Smooth muscle cell (in vitro differentiated cells): ENCODE measurements at regions not wholly inside any gene's neighbourhood (a gene's known extent, or its start where the extent isn't known, plus 50 kb on each side); places are given as distances from the start of the nearest gene placed in this dataset.

ENCODE experiments used
- DNase-seq: peaks from one replicate; lab custom pipeline; 2025; ENCODE audit not compliant: unreplicated experiment; lab: John Stamatoyannopoulos, UW
- H2AFZ ChIP-seq: fragments of 200-600 bp; sonication (generic); 2 replicates; pipeline ENCODE4 v1.6.0; 2016; ENCODE audit warnings: antibody characterized with exemption, low read depth, mild to moderate bottlenecking
- H3F3A ChIP-seq: fragments of 200-600 bp; sonication (generic); 2 replicates; pipeline ENCODE4 v1.6.0; 2017; ENCODE audit warnings: antibody characterized with exemption, low read depth
- H3K27ac ChIP-seq: fragments of 200-600 bp; sonication (generic); 2 replicates; pipeline ENCODE4 v1.5.1; 2016; ENCODE audit warnings: low read depth, mild to moderate bottlenecking
- H3K27me3 ChIP-seq: fragments of 200-600 bp; sonication (generic); 2 replicates; pipeline ENCODE4 v1.6.1; 2016; ENCODE audit warnings: low read depth, mild to moderate bottlenecking
- H3K36me3 ChIP-seq: fragments of 200-600 bp; sonication (generic); 2 replicates; pipeline ENCODE4 v1.5.1; 2016; ENCODE audit warnings: low read depth
- H3K4me1 ChIP-seq: fragments of 200-600 bp; sonication (generic); 2 replicates; pipeline ENCODE4 v1.5.1; 2016; ENCODE audit warnings: low read depth
- H3K4me2 ChIP-seq: fragments of 200-600 bp; sonication (generic); 2 replicates; pipeline ENCODE4 v1.6.0; 2016; ENCODE audit warnings: mild to moderate bottlenecking
- H3K4me3 ChIP-seq: fragments of 200-600 bp; sonication (generic); 2 replicates; pipeline ENCODE4 v1.5.1; 2016; ENCODE audit warnings: mild to moderate bottlenecking
- H3K79me2 ChIP-seq: fragments of 200-600 bp; sonication (generic); 2 replicates; pipeline ENCODE4 v1.6.0; 2016; ENCODE audit warnings: low read depth, mild to moderate bottlenecking
- H3K9ac ChIP-seq: fragments of 200-600 bp; sonication (generic); 2 replicates; pipeline ENCODE4 v1.6.0; 2016; ENCODE audit warnings: low read depth
- H3K9me3 ChIP-seq: fragments of 200-600 bp; sonication (generic); replicated peaks from 2 replicates; pipeline ENCODE4 v1.5.1; 2016; ENCODE audit warnings: low read depth
- H4K20me1 ChIP-seq: fragments of 200-600 bp; sonication (generic); 2 replicates; pipeline ENCODE4 v1.6.0; 2016; ENCODE audit warnings: low read depth
- WGBS: methylation state at CpG from one replicate; pipeline ENCODE4 v1.1.7; 2016; ENCODE audit warnings: low lambda C conversion rate; 5-methylcytosine and 5-hydroxymethylcytosine counted together
- TF ChIP-seq, protein P1 (sequence below): fragments of 200-600 bp; sonication (generic); IDR thresholded peaks from 2 replicates; pipeline ENCODE4 v1.5.1; 2017; ENCODE audit warnings: borderline replicate concordance, mild to moderate bottlenecking, antibody characterized with exemption; ENCODE audit not compliant: insufficient read depth, poor library complexity, severe bottlenecking

DNA sequence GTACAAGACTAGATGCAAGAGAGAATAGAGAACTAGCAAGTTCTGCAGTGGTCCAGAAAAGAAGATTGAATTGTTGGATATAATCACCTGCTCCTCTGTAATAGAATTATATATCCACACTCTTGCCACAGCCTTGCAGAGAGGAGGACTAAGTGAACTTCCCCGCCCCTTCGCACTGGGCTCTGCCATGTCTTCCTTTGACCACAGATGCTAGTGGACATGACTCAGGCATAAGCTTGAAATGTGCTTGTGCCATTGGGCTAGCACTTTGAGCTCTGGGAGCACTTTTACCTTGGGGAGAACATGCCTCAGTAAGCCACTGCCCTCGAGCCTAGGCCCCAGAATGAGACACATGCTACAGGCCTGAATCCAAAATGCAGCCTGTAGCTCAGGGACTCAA lies 113.5 kb upstream of the RASA1 start:
- WGBS = 93% methylated on average over 3 of the region's 3 CpGs

DNA sequence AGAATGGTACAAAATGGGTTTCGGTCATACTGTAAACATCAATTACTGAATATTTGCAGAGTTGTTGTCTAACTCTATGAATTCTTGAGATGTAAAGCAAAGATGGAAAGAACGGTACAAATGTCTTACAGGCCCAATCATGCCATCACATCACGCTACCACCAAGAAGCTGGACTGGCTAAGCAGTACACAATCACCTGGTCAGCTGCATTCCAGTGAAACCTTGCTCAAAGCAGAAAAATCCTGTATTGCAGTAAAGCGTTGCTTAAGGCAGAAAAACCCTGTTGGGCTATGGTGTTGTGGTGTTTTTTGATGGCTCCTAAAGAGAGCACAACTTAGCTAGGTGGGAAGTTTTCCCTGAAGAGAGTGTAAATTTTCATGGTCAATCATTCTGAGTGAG lies 112.6 kb upstream of the RASA1 start:
- peaks cover 5% of the 10 kb centered on the region for H3F3A ChIP-seq
- no peaks in the 10 kb centered on the region for H3K36me3 ChIP-seq
- H3K27ac ChIP-seq = no peak overlapping the region
- H3K9ac ChIP-seq = no peak overlapping the region
- H2AFZ ChIP-seq = no peak overlapping the region
- H3K79me2 ChIP-seq = no peaks in the 10 kb centered on the region
- no peak overlapping the region for H3K4me2 ChIP-seq
- H4K20me1 ChIP-seq = no peaks in the 10 kb centered on the region
- no peak overlapping the region for H3K4me3 ChIP-seq
- H3K9me3 ChIP-seq = no peaks in the 10 kb centered on the region
- WGBS = 81% methylated on average over 4 of the region's 4 CpGs
- peaks cover 15% of the 10 kb centered on the region for H3K4me1 ChIP-seq
- TF ChIP-seq, protein P1, sequence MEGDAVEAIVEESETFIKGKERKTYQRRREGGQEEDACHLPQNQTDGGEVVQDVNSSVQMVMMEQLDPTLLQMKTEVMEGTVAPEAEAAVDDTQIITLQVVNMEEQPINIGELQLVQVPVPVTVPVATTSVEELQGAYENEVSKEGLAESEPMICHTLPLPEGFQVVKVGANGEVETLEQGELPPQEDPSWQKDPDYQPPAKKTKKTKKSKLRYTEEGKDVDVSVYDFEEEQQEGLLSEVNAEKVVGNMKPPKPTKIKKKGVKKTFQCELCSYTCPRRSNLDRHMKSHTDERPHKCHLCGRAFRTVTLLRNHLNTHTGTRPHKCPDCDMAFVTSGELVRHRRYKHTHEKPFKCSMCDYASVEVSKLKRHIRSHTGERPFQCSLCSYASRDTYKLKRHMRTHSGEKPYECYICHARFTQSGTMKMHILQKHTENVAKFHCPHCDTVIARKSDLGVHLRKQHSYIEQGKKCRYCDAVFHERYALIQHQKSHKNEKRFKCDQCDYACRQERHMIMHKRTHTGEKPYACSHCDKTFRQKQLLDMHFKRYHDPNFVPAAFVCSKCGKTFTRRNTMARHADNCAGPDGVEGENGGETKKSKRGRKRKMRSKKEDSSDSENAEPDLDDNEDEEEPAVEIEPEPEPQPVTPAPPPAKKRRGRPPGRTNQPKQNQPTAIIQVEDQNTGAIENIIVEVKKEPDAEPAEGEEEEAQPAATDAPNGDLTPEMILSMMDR = no peak
- DNase-seq = no peak
- no peaks in the 10 kb centered on the region for H3K27me3 ChIP-seq

More for the DNA sequence above, 113.5 kb upstream of the RASA1 start:
- no peak overlapping the region for H3K4me2 ChIP-seq
- no peaks in the 10 kb centered on the region for H3K79me2 ChIP-seq
- no peaks in the 10 kb centered on the region for H3K36me3 ChIP-seq
- no peak for DNase-seq
- H4K20me1 ChIP-seq = no peaks in the 10 kb centered on the region
- no peak overlapping the region for H3K27ac ChIP-seq
- H3K9me3 ChIP-seq = no peaks in the 10 kb centered on the region
- no peak overlapping the region for H3K9ac ChIP-seq
- H3K4me3 ChIP-seq = no peak overlapping the region
- H3K27me3 ChIP-seq = no peaks in the 10 kb centered on the region
- peaks cover 15% of the 10 kb centered on the region for H3K4me1 ChIP-seq
- no peak overlapping the region for H2AFZ ChIP-seq
- TF ChIP-seq, protein P1 = no peak
- peaks cover 5% of the 10 kb centered on the region for H3F3A ChIP-seq

DNA sequence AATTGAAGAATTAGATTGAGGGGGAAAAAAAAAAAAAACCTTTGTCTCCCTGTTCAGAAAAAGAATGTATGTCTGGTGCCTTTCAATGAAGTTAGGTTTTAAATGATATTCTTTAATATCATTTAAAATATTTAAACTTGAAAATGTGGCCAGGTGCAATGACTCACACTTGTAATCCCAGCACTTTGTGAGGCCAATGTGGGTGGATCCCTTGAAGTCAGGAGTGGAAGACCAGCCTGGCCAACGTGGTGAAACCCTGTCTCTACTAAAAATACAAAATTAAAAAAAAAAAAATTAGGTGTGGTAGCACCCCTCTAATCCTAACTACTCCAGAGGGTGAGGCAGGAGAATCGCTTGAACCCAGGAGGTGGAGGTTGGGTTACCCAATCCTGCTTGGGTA lies 111.1 kb upstream of the RASA1 start:
- H3K36me3 ChIP-seq = no peaks in the 10 kb centered on the region
- H3K4me3 ChIP-seq = no peak overlapping the region
- peaks cover 20% of the 10 kb centered on the region for H3K4me1 ChIP-seq
- H3K9ac ChIP-seq = no peak overlapping the region
- H2AFZ ChIP-seq = no peak overlapping the region
- 61% methylated on average over 2 of the region's 2 CpGs for WGBS
- H3K9me3 ChIP-seq = no peaks in the 10 kb centered on the region
- no peaks in the 10 kb centered on the region for H3K27me3 ChIP-seq
- no peak overlapping the region for H3K4me2 ChIP-seq
- TF ChIP-seq, protein P1 = no peak
- peaks cover 5% of the 10 kb centered on the region for H3F3A ChIP-seq
- H4K20me1 ChIP-seq = no peaks in the 10 kb centered on the region
- no peak for DNase-seq
- H3K27ac ChIP-seq = no peak overlapping the region
- H3K79me2 ChIP-seq = no peaks in the 10 kb centered on the region

DNA sequence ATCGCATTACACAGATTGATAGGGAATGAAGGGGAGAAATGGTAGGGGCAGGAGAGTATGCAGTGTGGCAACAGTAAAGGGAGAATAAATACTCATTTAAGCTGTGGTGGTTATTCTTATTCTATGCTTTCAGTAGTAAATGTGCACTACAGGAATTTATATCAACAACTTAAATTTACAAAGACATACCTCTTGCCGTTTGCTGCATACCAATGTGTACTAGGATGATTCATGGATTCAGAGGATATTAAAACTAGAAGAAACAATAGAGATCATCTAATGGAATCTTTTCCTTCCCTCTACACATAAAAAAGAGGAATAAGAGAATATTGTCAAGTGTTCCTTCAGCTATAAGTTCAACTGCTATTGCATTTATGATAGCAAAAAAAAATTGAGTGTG lies 103.3 kb upstream of the RASA1 start:
- H2AFZ ChIP-seq = no peak overlapping the region
- no peak overlapping the region for H3K4me3 ChIP-seq

More for the DNA sequence above, 103.3 kb upstream of the RASA1 start:
- no peaks in the 10 kb centered on the region for H3F3A ChIP-seq
- WGBS = 73% methylated on average over 2 of the region's 2 CpGs
- DNase-seq = no peak
- no peaks in the 10 kb centered on the region for H3K79me2 ChIP-seq
- H3K4me1 ChIP-seq = peaks cover 5% of the 10 kb centered on the region
- TF ChIP-seq, protein P1 = no peak
- no peak overlapping the region for H3K27ac ChIP-seq
- no peak overlapping the region for H3K9ac ChIP-seq
- no peaks in the 10 kb centered on the region for H3K27me3 ChIP-seq
- no peaks in the 10 kb centered on the region for H4K20me1 ChIP-seq
- no peak overlapping the region for H3K4me2 ChIP-seq
- H3K36me3 ChIP-seq = no peaks in the 10 kb centered on the region
- H3K9me3 ChIP-seq = no peaks in the 10 kb centered on the region
